HPDE6-E6E7 (cell line): ENCODE measurements at regions not wholly inside any gene's neighbourhood (a gene's known extent, or its start where the extent isn't known, plus 50 kb on each side); places are given as distances from the start of the nearest gene placed in this dataset.

Experiments used
- DNase-seq: peaks from one replicate; pipeline ENCODE4 v3.0.0; 2011; ENCODE audit warnings: missing footprints; ENCODE audit errors: extremely low spot score

GRCh38 chr4:117014236-117014635, 71.1 kb downstream of the TRAM1L1 start:
- DNase-seq: no peak

GRCh38 chr4:117010671-117011070, 74.7 kb downstream of the TRAM1L1 start:
- no peak for DNase-seq

- DNase-seq: no peak
These were observed 84.3 kb downstream of the TRAM1L1 start for GRCh38 chr4:117001077-117001476.

GRCh38 chr4:116982656-116983055, 102.7 kb downstream of the TRAM1L1 start:
- DNase-seq: no peak

- DNase-seq: peak; percentile 13
These were observed 104.9 kb downstream of the TRAM1L1 start for GRCh38 chr4:116980436-116980835.

GRCh38 chr4:116959045-116959444, 126.3 kb downstream of the TRAM1L1 start:
- no peak for DNase-seq

GRCh38 chr4:116953947-116954346, 131.4 kb downstream of the TRAM1L1 start:
- no peak for DNase-seq

GRCh38 chr4:116952530-116953136, 132.7 kb downstream of the TRAM1L1 start:
- no peak for DNase-seq

- DNase-seq: no peak
These were observed 135.5 kb downstream of the TRAM1L1 start for GRCh38 chr4:116949856-116950255.

GRCh38 chr4:116942315-116942714, 143.1 kb downstream of the TRAM1L1 start:
- no peak for DNase-seq

GRCh38 chr4:116930329-116930728, 155.0 kb downstream of the TRAM1L1 start:
- no peak for DNase-seq

GRCh38 chr4:116926631-116927295, 158.6 kb downstream of the TRAM1L1 start:
- DNase-seq: no peak

GRCh38 chr4:116925900-116926457, 159.4 kb downstream of the TRAM1L1 start:
- DNase-seq: no peak

- DNase-seq: no peak
These were observed 162.0 kb downstream of the TRAM1L1 start for GRCh38 chr4:116923389-116923788.

GRCh38 chr4:116913451-116913850, 171.9 kb downstream of the TRAM1L1 start:
- DNase-seq: no peak

- DNase-seq: no peak
These were observed 178.6 kb downstream of the TRAM1L1 start for GRCh38 chr4:116906758-116907157.

- DNase-seq: no peak
These were observed 185.8 kb downstream of the TRAM1L1 start for GRCh38 chr4:116899561-116899960.

GRCh38 chr4:116885579-116885978, 199.8 kb downstream of the TRAM1L1 start:
- no peak for DNase-seq

GRCh38 chr4:116882503-116882902, 202.9 kb downstream of the TRAM1L1 start:
- no peak for DNase-seq

- DNase-seq: no peak
These were observed 204.3 kb downstream of the TRAM1L1 start for GRCh38 chr4:116881077-116881476.

- DNase-seq: no peak
These were observed 204.8 kb downstream of the TRAM1L1 start for GRCh38 chr4:116880625-116881024.

- no peak for DNase-seq
These were observed 207.1 kb downstream of the TRAM1L1 start for GRCh38 chr4:116878280-116878679.

- DNase-seq: no peak
These were observed 208.3 kb downstream of the TRAM1L1 start for GRCh38 chr4:116877069-116877468.
